ENCODE measurements at regions not wholly inside any gene's neighbourhood (a gene's known extent, or its start where the extent isn't known, plus 50 kb on each side); places are given as distances from the start of the nearest gene placed in this dataset.

GRCh38 chr16:88323546-88324330, 59.0 kb upstream of the ZNF469 start (continued):
- no peak for TF ChIP-seq GRHL2 (CRISPR knock-in tag; IDR thresholded peaks at IDR 0.05; ENCODE audit: insufficient replicate concordance, severe bottlenecking)
- no peak for TF ChIP-seq RELA (CRISPR knock-in tag; IDR thresholded peaks at IDR 0.05; ENCODE audit: borderline replicate concordance)
- TF ChIP-seq FOXJ3 (CRISPR knock-in tag; IDR thresholded peaks at IDR 0.05; ENCODE audit: borderline replicate concordance) = no peak
- TF ChIP-seq E2F1 (CRISPR knock-in tag; IDR thresholded peaks at IDR 0.05) = no peak
- TF ChIP-seq IRF2 (CRISPR knock-in tag; IDR thresholded peaks at IDR 0.05; ENCODE audit: borderline replicate concordance, low read depth) = no peak
- no peak for TF ChIP-seq HMGXB4 (CRISPR knock-in tag; IDR thresholded peaks at IDR 0.05)

- no peak for TF ChIP-seq ZNF396 (CRISPR knock-in tag; IDR thresholded peaks at IDR 0.05; ENCODE audit: borderline replicate concordance)
- no peak for TF ChIP-seq ARID4B (CRISPR knock-in tag; IDR thresholded peaks at IDR 0.05; ENCODE audit: borderline replicate concordance)
- no peak for TF ChIP-seq CREB1 (CRISPR knock-in tag; IDR thresholded peaks at IDR 0.05)
- no peak for TF ChIP-seq GTF2I (CRISPR knock-in tag; conservative IDR thresholded peaks at IDR 0.05)
- TF ChIP-seq TEAD1 (CRISPR knock-in tag; IDR thresholded peaks at IDR 0.05) = no peak
- no peak for TF ChIP-seq SP1 (CRISPR knock-in tag; conservative IDR thresholded peaks at IDR 0.05)
- TF ChIP-seq GABPB1 (CRISPR knock-in tag; IDR thresholded peaks at IDR 0.05) = no peak
- no peak for TF ChIP-seq MAX (CRISPR knock-in tag; IDR thresholded peaks at IDR 0.05)
- no peak for TF ChIP-seq GRHL2 (CRISPR knock-in tag; IDR thresholded peaks at IDR 0.05; ENCODE audit: insufficient replicate concordance, severe bottlenecking)
- no peak for TF ChIP-seq ZSCAN18 (CRISPR knock-in tag; IDR thresholded peaks at IDR 0.05)
- TF ChIP-seq CDX4 (CRISPR knock-in tag; IDR thresholded peaks at IDR 0.05; ENCODE audit: borderline replicate concordance) = no peak
- TF ChIP-seq ESRRA (CRISPR knock-in tag; IDR thresholded peaks at IDR 0.05; ENCODE audit: borderline replicate concordance) = no peak
- ChIA-PET CTCF (no interaction called here), POLR2A (no interaction called here)
- Mint-ChIP-seq H3K27ac (no peak overlapping the region), H3K9me3 (peaks cover 8% of the 10 kb centered on the region), H3K4me3 (no peak overlapping the region), H3K27me3 (ENCODE audit: low read depth) (no peaks in the 10 kb centered on the region), H3K36me3 (peaks cover 6% of the 10 kb centered on the region), H3K4me1 (no peaks in the 10 kb centered on the region)
- no peak for ATAC-seq
- DNase-seq (ENCODE audit: low spot score) = no peak
Observed at GRCh38 chr16:88325087-88325750, 57.5 kb upstream of the ZNF469 start.

All from WTC11 (cell line).